Fibroblast of pulmonary artery (primary cell): ENCODE measurements at regions not wholly inside any gene's neighbourhood (a gene's known extent, or its start where the extent isn't known, plus 50 kb on each side); places are given as distances from the start of the nearest gene placed in this dataset.

ENCODE experiments used
- DNase-seq: peaks from one replicate; pipeline ENCODE4 v3.0.0-alpha.2; 2010; ENCODE audit warnings: low read depth
- H3K4me3 ChIP-seq: replicated peaks from 2 replicates; pipeline ENCODE4 v1.5.1; 2011; ENCODE audit warnings: low read depth, mild to moderate bottlenecking, control low read depth, low read length, moderate library complexity
- TF ChIP-seq, protein P1 (sequence below): IDR thresholded peaks from 2 replicates; pipeline ENCODE4 v1.5.1; 2011; ENCODE audit warnings: mild to moderate bottlenecking, control low read depth, low read length, inconsistent platforms; ENCODE audit errors: missing control alignments

DNA sequence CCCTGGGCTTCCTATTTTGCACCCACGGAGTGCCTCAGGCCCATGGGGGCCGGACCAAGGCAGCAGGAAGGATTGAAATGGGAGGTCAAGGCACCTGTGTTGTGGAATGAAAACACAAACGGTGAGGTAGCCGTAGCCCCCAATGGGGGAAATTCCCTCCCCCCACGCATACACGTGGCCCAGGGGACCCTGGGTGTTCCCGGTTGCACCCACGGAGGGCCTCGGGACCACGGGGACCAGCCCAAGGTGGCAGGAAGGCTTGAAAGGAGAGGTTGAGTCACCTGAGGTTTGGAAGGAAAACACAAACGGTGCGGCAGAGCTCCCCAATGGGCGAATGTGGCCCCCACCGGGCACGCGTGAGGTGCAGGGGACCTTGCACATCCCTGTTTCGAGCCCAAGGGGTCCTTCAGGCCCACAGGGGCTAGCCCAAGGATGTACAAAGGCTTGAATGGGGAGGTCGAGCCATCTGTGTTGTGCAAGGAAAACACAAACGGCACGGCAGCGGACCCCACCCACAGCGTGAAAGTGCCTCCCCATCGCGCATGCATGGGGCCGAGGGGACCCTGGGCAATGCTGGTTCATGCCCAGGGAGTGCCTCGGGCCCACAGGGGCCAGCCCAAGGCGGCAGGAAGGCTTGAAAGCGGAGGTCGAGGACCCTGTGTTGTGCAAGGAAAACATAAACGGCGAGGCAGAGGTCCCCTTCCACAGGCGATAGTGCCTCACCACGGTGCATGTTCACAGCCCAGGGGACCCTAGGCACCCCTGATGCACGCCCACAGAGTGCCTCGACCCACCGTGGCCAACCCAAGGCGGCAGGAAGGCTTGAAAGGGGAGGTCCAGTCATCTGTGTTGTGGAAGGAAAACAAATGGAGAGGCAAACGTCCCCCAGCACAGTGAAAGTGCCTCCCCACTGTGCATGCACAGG lies 376.7 kb downstream of the ALG10 start:
- TF ChIP-seq, protein P1, sequence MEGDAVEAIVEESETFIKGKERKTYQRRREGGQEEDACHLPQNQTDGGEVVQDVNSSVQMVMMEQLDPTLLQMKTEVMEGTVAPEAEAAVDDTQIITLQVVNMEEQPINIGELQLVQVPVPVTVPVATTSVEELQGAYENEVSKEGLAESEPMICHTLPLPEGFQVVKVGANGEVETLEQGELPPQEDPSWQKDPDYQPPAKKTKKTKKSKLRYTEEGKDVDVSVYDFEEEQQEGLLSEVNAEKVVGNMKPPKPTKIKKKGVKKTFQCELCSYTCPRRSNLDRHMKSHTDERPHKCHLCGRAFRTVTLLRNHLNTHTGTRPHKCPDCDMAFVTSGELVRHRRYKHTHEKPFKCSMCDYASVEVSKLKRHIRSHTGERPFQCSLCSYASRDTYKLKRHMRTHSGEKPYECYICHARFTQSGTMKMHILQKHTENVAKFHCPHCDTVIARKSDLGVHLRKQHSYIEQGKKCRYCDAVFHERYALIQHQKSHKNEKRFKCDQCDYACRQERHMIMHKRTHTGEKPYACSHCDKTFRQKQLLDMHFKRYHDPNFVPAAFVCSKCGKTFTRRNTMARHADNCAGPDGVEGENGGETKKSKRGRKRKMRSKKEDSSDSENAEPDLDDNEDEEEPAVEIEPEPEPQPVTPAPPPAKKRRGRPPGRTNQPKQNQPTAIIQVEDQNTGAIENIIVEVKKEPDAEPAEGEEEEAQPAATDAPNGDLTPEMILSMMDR = no peak
- H3K4me3 ChIP-seq = no peak overlapping the region
- no peak for DNase-seq

DNA sequence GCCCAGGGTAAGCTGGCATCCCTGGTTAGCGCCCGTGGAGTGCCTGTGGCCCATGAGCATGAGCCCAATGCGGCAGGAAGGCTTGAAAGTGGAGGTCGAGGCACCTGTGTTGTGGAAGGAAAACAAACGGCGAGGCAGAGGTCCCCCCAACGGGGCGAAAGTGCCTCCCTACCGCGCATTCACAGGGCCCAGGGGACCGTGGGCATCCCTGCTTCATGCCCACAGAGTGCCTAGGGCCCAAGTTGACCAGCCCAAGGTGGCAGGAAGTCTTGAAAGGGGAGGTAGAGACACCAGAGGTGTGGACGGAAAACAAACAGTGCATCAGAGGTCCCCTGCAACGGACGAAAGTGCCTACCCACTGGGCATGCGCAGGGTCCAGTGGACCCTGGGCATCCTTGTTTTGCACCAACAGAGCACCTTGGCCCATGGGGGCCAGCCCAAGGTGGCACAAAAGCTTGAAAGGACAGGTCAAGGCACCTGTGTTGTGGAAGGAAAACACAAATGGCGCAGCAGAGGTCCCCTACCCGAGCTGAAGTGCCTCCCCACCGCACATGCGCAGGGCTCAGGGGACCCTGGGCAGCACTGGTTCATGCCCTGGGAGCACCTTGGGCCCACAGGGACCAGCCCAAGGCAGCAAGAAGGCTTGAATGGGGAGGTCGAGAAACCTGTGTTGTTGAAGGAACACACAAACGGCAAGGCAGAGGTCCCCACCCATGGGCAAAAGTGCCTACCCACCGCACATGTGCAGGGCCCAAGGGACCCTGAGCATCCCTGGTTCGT lies 377.5 kb downstream of the ALG10 start:
- DNase-seq = no peak
- no peak overlapping the region for H3K4me3 ChIP-seq
- TF ChIP-seq, protein P1 = no peak

DNA sequence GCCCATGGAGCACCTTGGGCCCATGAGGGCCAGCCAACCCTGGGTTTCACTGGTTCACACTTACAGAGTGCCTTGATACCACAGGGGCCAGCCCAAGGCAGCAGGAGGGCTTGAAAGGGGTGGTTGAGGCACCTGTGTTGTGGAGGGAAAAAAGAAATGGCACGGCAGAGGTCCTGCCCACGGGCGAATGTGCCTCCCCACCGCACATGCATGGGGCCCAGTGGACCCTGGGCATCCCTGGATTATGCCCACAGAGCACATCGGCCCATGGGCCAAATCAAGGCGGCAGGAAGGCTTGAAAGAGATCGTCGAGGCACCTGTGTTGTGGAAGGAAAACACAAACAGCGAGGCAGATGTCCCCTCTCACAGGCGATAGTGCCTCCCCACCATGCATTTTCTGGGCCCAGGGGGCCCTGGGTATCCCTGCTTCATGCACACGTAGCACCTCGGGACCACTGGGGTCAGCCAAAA lies 378.1 kb downstream of the ALG10 start:
- DNase-seq = no peak
- TF ChIP-seq, protein P1 = no peak

DNA sequence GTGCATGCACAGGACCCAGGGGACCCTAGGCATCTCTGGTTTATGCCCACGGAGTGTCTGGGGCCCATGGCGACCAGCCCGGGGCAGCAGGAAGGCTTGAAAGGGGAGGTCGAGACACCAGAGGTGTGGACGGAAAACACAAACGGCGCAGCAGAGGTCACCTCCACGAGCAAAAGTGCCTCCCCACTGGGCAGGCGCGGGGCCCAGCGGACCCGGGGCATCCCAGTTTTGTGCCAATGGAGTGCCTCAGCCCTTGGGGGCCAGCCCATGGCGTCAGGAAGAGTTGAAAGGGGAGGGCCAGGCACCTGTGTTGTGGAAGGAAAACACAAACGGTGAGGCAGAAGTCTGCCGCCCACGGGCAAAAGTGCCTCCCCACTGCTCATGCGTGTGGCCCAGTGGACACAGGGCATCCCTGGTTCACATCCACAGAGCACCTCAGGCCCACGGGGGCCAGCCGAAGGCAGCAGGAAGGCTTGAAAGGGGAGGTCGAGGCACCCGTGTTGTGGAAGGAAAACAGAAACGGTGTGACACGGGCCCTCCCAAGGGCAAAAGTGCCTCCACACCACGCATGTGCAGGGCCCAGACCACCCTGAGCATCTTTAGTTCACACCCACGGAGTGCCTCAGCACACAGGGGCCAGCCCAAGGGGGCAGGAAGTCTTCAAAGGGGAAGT lies 378.8 kb downstream of the ALG10 start:
- DNase-seq = no peak
- no peak overlapping the region for H3K4me3 ChIP-seq
- TF ChIP-seq, protein P1 = no peak

More for the DNA sequence above, 378.1 kb downstream of the ALG10 start:
- no peak overlapping the region for H3K4me3 ChIP-seq

DNA sequence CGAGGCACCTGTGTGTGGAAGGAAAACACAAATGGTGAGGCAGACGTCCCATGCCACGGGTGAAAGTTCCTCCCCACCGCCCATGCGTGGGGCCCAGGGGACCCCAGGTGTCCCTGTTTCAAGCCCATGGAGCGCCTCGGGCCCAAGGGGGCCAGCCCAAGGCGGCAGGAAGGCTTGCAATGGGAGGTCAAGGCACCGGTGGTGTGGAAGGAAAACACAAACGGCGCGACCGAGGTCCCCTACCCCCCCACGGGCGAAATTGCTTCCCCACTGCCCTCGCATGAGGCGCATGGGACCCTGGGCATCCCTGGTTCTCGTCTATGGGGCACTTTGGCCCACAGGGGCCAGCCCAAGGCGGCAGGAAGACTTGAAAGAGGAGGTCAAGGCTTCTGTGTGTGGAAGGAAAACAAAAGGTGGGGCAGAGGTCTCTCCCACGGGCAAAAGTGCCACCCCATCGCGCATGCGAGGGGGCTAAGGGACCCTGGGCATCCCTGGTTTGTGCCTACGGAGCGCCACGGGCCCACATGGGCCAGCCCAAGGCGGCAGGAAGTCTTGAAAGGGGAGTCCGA lies 379.4 kb downstream of the ALG10 start:
- no peak overlapping the region for H3K4me3 ChIP-seq
- no peak for DNase-seq
- TF ChIP-seq, protein P1 = no peak

DNA sequence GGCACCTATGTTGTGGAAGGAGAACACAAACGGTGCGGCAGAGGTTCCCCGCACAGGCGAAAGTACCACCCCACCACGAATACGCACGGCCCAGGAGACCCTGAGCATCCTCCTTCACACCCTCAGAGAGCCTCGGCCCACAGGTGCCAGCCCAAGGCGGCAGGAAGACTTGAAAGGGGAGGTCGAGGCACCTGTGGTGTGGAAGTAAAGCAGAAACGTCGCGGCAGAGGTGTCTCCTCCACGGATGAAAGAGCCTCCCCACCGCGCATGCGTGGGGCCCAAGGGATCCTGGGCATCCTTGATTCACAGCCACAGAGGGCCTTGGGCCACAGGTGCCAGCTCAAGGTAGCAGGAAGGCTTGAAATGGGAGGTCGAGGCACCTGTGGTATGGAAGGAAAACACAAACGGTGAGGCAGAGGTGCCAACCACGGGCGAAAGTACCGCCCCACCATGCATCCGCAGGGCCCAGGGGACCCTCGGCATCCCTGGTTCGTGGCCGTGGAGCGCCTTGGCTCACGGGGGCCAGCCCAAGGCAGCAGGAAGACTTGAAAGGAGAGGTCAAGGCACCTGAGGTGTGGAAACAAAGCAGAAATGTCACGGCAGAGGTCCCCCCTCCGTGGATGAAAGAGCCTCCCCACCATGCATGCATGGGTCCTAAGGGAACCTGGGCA lies 380.1 kb downstream of the ALG10 start:
- no peak for DNase-seq
- TF ChIP-seq, protein P1 = no peak
- no peak overlapping the region for H3K4me3 ChIP-seq
